HCT116 (cell line): ENCODE measurements at regions not wholly inside any gene's neighbourhood (a gene's known extent, or its start where the extent isn't known, plus 50 kb on each side); places are given as distances from the start of the nearest gene placed in this dataset.

Source experiments
- ATAC-seq: fragments of 200-7000 bp; cut with Tn5 transposase; 2 replicates; pipeline ENCODE4 v1.9.1; 2020; ENCODE audit warnings: mild to moderate bottlenecking, moderate library complexity
- BruUV-seq: library from RNA; stranded (reverse); fragments of 400-500 nt; replicated peaks from 2 replicates; lab custom pipeline; 2021; lab: Mats Ljungman, UMichigan
- CTCF ChIA-PET: fragments of 300-600 bp; sonication (Branson Sonifier 250); formaldehyde crosslinking; loops from one replicate; lab custom pipeline; 2021; ENCODE audit warnings: antibody characterized with exemption; lab: Charles Lee
- POLR2A ChIA-PET: fragments of 300-600, 350-600 bp; sonication (Branson Sonifier 250); formaldehyde crosslinking; loops from one replicate; lab custom pipeline; 2021; ENCODE audit warnings: antibody characterized with exemption; lab: Charles Lee
- RAD21 ChIA-PET, 2 experiments: fragments of 300-600 bp; sonication (Branson Sonifier 250); formaldehyde crosslinking; loops; one replicate each; lab custom pipeline; 2023; ENCODE audit warnings: low total read pairs in 2 of 2; ENCODE audit not compliant: uncharacterized antibody in 2 of 2, unreplicated experiment in 2 of 2, low non-redundant PET in 1 of 2; lab: Charles Lee
- DNase-seq: peaks from one replicate; pipeline ENCODE4 v3.0.0-alpha.2; 2010; ENCODE audit warnings: low read depth, low spot score
- H2AFZ ChIP-seq: fragments of 200-600 bp; shearing (Covaris generic), sonication (generic); 2 replicates; pipeline ENCODE4 v1.6.1; 2017; ENCODE audit warnings: low read depth, mixed run types, mixed read lengths, antibody characterized with exemption, low read length; ENCODE audit not compliant: poor library complexity, severe bottlenecking
- H3K27ac ChIP-seq: 2 replicates; pipeline ENCODE4 v1.5.1; 2012; ENCODE audit warnings: low read depth, low read length
- H3K27me3 ChIP-seq: fragments of 200-600 bp; sonication (generic); 2 replicates; pipeline ENCODE4 v1.6.1; 2016; ENCODE audit warnings: mixed run types, low read length, mixed read lengths; ENCODE audit not compliant: insufficient read depth
- H3K36me3 ChIP-seq, 2 experiments: fragments of 200-500 bp in 1 of 2; fragments of 200-600 bp in 1 of 2; sonication (Bioruptor generic) in 1 of 2; sonication (generic) in 1 of 2; 2 replicates each; pipeline versions ENCODE4 v1.5.1 to v1.6.1; 2014 to 2016; ENCODE audit warnings: low read length in 2 of 2, inconsistent platforms in 1 of 2, mixed read lengths in 1 of 2, mixed run types in 1 of 2; ENCODE audit not compliant: insufficient read depth in 2 of 2, control insufficient read depth in 1 of 2
- H3K4me1 ChIP-seq, 2 experiments: fragments of 200-600 bp in 1 of 2; sonication (generic) in 1 of 2; 2 replicates each; pipeline versions ENCODE4 v1.5.1 to v1.6.1; 2012 to 2017; ENCODE audit warnings: low read length in 2 of 2, inconsistent platforms in 1 of 2, mild to moderate bottlenecking in 1 of 2, mixed read lengths in 1 of 2, mixed run types in 1 of 2, moderate library complexity in 1 of 2; ENCODE audit not compliant: insufficient read depth in 2 of 2, control insufficient read depth in 1 of 2
- H3K4me2 ChIP-seq: fragments of 200-600 bp; sonication (generic); 2 replicates; pipeline ENCODE4 v1.6.1; 2017; ENCODE audit warnings: mixed run types, low read length, mixed read lengths
- H3K4me3 ChIP-seq, 2 experiments: fragments of 200-600 bp in 1 of 2; sonication (generic) in 1 of 2; replicated peaks in 1 of 2; 2 replicates each; pipeline ENCODE4 v1.5.1; 2011 to 2016; ENCODE audit warnings: low read length in 2 of 2, control low read depth in 1 of 2, low read depth in 1 of 2, mild to moderate bottlenecking in 1 of 2, mixed read lengths in 1 of 2, mixed run types in 1 of 2
- H3K79me2 ChIP-seq: fragments of 200-600 bp; sonication (generic); 2 replicates; pipeline ENCODE4 v1.6.1; 2017; ENCODE audit warnings: mild to moderate bottlenecking, mixed run types, low read length, moderate library complexity, mixed read lengths; ENCODE audit not compliant: insufficient read depth
- H3K9ac ChIP-seq: fragments of 200-600 bp; sonication (generic); 2 replicates; pipeline ENCODE4 v1.6.1; 2016; ENCODE audit warnings: low read length, mixed read lengths
- H3K9me2 ChIP-seq: fragments of 200-600 bp; sonication (generic), shearing (Covaris generic); 2 replicates; pipeline ENCODE4 v1.6.1; 2017; ENCODE audit warnings: mixed run types, mild to moderate bottlenecking, moderate library complexity; ENCODE audit not compliant: insufficient read depth
- H3K9me3 ChIP-seq, 2 experiments: fragments of 200-500 bp in 1 of 2; fragments of 200-600 bp in 1 of 2; sonication (Bioruptor generic) in 1 of 2; sonication (generic) in 1 of 2; 2 replicates each; pipeline ENCODE4 v1.6.1; 2014 to 2017; ENCODE audit warnings: low read length in 2 of 2, mixed read lengths in 2 of 2, inconsistent platforms in 1 of 2, low read depth in 1 of 2, mild to moderate bottlenecking in 1 of 2, mixed run types in 1 of 2, moderate library complexity in 1 of 2; ENCODE audit not compliant: control insufficient read depth in 1 of 2, insufficient read depth in 1 of 2
- H4K20me1 ChIP-seq: fragments of 200-600 bp; sonication (generic), shearing (Covaris generic); 2 replicates; pipeline ENCODE4 v1.6.1; 2017; ENCODE audit warnings: mixed run types, mild to moderate bottlenecking, moderate library complexity; ENCODE audit not compliant: insufficient read depth
- ATF3 ChIP-seq: IDR thresholded peaks from 2 replicates; pipeline ENCODE4 v1.6.1; 2012
- CBX3 ChIP-seq: IDR thresholded peaks from 2 replicates; pipeline ENCODE4 v1.6.1; 2012; ENCODE audit warnings: low read depth
- CEBPB ChIP-seq: IDR thresholded peaks from 2 replicates; pipeline ENCODE4 v1.6.1; 2012; ENCODE audit warnings: low read depth
- CTCF ChIP-seq, 3 experiments: fragments of 200-600 bp in 1 of 3; sonication (generic) in 1 of 3; IDR thresholded peaks in 2 of 3; conservative IDR thresholded peaks in 1 of 3; 2 replicates each; pipeline ENCODE4 v1.5.1; 2012 to 2017; ENCODE audit warnings: low read depth in 2 of 3, low read length in 2 of 3, antibody characterized with exemption in 1 of 3, borderline replicate concordance in 1 of 3, control low read depth in 1 of 3, mild to moderate bottlenecking in 1 of 3, mixed read lengths in 1 of 3, mixed run types in 1 of 3, moderate library complexity in 1 of 3; ENCODE audit not compliant: insufficient read depth in 1 of 3
- EGR1 ChIP-seq: IDR thresholded peaks from 2 replicates; pipeline ENCODE4 v1.6.1; 2012; ENCODE audit warnings: low read depth
- EZH2 ChIP-seq: fragments of 200-600 bp; sonication (generic); IDR thresholded peaks from 2 replicates; pipeline ENCODE4 v1.6.1; 2017; ENCODE audit warnings: antibody characterized with exemption, mixed run types
- EZH2phosphoT487 ChIP-seq: fragments of 200-600 bp; IDR thresholded peaks from 2 replicates; pipeline ENCODE4 v1.6.1; 2018; ENCODE audit warnings: antibody characterized with exemption, borderline replicate concordance
- FOSL1 ChIP-seq: IDR thresholded peaks from 2 replicates; pipeline ENCODE4 v1.6.1; 2012; ENCODE audit warnings: low read depth
- POLR2AphosphoS5 ChIP-seq: IDR thresholded peaks from 2 replicates; pipeline ENCODE4 v1.6.1; 2011; ENCODE audit warnings: mild to moderate bottlenecking, low read depth, low read length, moderate library complexity
- REST ChIP-seq: IDR thresholded peaks from 2 replicates; pipeline ENCODE4 v1.6.1; 2012; ENCODE audit warnings: low read depth
- SIN3A ChIP-seq: IDR thresholded peaks from 2 replicates; pipeline ENCODE4 v1.6.1; 2012; ENCODE audit warnings: low read depth
- SP1 ChIP-seq: IDR thresholded peaks from 2 replicates; pipeline ENCODE4 v1.6.1; 2012; ENCODE audit warnings: low read depth
- SRF ChIP-seq: IDR thresholded peaks from 2 replicates; pipeline ENCODE4 v1.6.1; 2012; ENCODE audit warnings: low read depth
- TCF7L2 ChIP-seq: IDR thresholded peaks from 2 replicates; pipeline ENCODE4 v1.7.0; 2011; ENCODE audit warnings: borderline replicate concordance, inconsistent platforms; ENCODE audit not compliant: insufficient read depth, insufficient read length; ENCODE audit errors: extremely low read depth
- YY1 ChIP-seq: IDR thresholded peaks from 2 replicates; pipeline ENCODE4 v1.6.1; 2011; ENCODE audit warnings: low read length, low read depth, moderate library complexity, mild to moderate bottlenecking; ENCODE audit not compliant: insufficient replicate concordance; ENCODE audit errors: extremely low read depth
- ZBTB33 ChIP-seq: IDR thresholded peaks from 2 replicates; pipeline ENCODE4 v1.6.1; 2011; ENCODE audit warnings: mild to moderate bottlenecking, low read length, moderate library complexity; ENCODE audit not compliant: insufficient replicate concordance; ENCODE audit errors: extremely low read depth
- ZNF274 ChIP-seq: fragments of 200-500 bp; sonication (Bioruptor generic); IDR thresholded peaks from 2 replicates; pipeline ENCODE4 v1.6.1; 2014; ENCODE audit warnings: mild to moderate bottlenecking, low read depth, low read length, inconsistent platforms
- intact Hi-C: fragments of 100-400 bp; cut with micrococcal nuclease; formaldehyde crosslinking; loops from 2 replicates; pipeline ENCODE4 v1.10.0; 2022

GRCh38 chr2:16183345-16183744 lies 243.0 kb downstream of the MYCN start:
- Histone ChIP-seq H3K4me2 (no peak overlapping the region), H4K20me1 (no peaks in the 10 kb centered on the region), H3K9me2 (no peaks in the 10 kb centered on the region), H3K9ac (no peak overlapping the region), H3K36me3 (no peaks in the 10 kb centered on the region), H3K79me2 (no peaks in the 10 kb centered on the region), H3K27me3 (peaks cover 7% of the 10 kb centered on the region; the same call in 1 of the 2 replicates), H3K4me3 (no peak overlapping the region), H2AFZ (no peak overlapping the region), H3K4me1 (no peaks in the 10 kb centered on the region), H3K9me3 (no peaks in the 10 kb centered on the region), H3K27ac (no peak overlapping the region)
- no peak for ATAC-seq
- DNase-seq, result no peak
- CTCF ChIA-PET, result no interaction called here
- intact Hi-C loops, result no loop called here
- RAD21 ChIA-PET, result no interaction called here
- BruUV-seq, result no TSS peak
- POLR2A ChIA-PET, result no interaction called here
- no peak for TF ChIP-seq POLR2AphosphoS5
- TF ChIP-seq ZBTB33, result no peak
- no peak for TF ChIP-seq EGR1
- TF ChIP-seq YY1, result no peak
- TF ChIP-seq EZH2, result no peak
- no peak for TF ChIP-seq SIN3A
- no peak for TF ChIP-seq EZH2phosphoT487
- TF ChIP-seq CEBPB, result no peak
- no peak for TF ChIP-seq CTCF (IDR thresholded peaks at IDR 0.05 in 2 of 3, conservative IDR thresholded peaks at IDR 0.05 in 1 of 3; ENCODE audit: borderline replicate concordance in 1 of 3, insufficient read depth in 1 of 3, low read depth in 2 of 3, low read length in 2 of 3)
- TF ChIP-seq TCF7L2, result no peak
- no peak for TF ChIP-seq FOSL1
- TF ChIP-seq SRF, result no peak
- no peak for TF ChIP-seq SP1
- no peak for TF ChIP-seq ZNF274
- TF ChIP-seq CBX3, result no peak
- TF ChIP-seq ATF3, result no peak
- TF ChIP-seq REST, result no peak
